ENCODE measurements at regions not wholly inside any gene's neighbourhood (a gene's known extent, or its start where the extent isn't known, plus 50 kb on each side); places are given as distances from the start of the nearest gene placed in this dataset.

GRCh38 chr17:6355196-6355595 lies 79.7 kb downstream of the AIPL1 start:
- TF ChIP-seq POLR2A (IDR thresholded peaks at IDR 0.05) (no peak), CTCF (IDR thresholded peaks at IDR 0.05) (no peak)

All from suprapubic skin (tissue), 3 donors.